ENCODE measurements at regions not wholly inside any gene's neighbourhood (a gene's known extent, or its start where the extent isn't known, plus 50 kb on each side); places are given as distances from the start of the nearest gene placed in this dataset.

DNA sequence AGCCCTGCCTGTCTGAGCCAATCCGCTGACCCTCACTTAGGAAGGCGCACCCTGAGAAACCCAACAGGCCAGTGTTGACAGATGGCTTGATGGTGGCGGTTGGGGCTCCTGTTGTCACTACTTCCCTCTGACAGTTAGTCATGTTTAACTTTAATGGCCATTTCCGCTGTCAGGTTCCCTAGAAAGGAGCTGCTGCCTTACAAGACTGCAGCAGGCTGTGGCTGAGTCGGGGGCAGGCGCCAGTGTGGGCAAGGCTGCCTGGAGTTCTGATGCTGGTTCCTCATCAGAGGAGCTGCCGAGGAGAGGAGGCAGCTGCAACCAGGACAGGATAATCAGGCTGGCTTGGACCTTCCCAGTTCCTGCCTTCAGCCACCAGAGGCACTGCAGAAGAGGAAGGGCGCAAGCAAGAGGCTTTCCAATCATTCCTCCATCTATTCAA, 223.2 kb upstream of the DYNLRB2 start:
- no peak overlapping the region for H3K4me3 Mint-ChIP-seq
- no peaks in the 10 kb centered on the region for H3K36me3 Mint-ChIP-seq (ENCODE audit: low read depth)
- H3K4me1 Mint-ChIP-seq (ENCODE audit: low read depth), result no peaks in the 10 kb centered on the region
- no peaks in the 10 kb centered on the region for H3K9me3 Mint-ChIP-seq
- H3K27me3 Mint-ChIP-seq, result peaks cover 42% of the 10 kb centered on the region
- no peak overlapping the region for H3K27ac Mint-ChIP-seq

DNA sequence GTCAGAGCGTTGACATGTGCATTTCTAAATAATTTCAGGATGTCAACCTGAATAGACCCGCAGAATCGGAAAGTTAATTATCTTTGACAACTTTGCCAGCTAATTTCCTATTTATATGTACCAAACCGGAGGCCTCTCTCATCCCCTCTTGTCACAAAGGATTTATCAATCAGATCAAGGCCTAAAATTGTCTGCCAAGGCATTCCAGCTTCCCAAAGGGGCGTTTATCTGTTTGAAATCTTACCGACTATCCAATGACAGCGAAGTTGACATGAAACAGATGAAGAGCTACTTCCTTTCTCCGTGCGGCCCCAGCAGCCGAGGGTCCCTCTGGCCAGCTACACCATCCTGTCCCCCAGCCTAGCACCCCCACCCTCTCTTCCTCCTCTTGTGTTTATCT, 223.7 kb upstream of the DYNLRB2 start:
- H3K27me3 Mint-ChIP-seq, result peaks cover 43% of the 10 kb centered on the region
- H3K36me3 Mint-ChIP-seq (ENCODE audit: low read depth), result no peaks in the 10 kb centered on the region
- H3K4me1 Mint-ChIP-seq (ENCODE audit: low read depth), result no peaks in the 10 kb centered on the region
- no peaks in the 10 kb centered on the region for H3K9me3 Mint-ChIP-seq
- no peak overlapping the region for H3K4me3 Mint-ChIP-seq
- H3K27ac Mint-ChIP-seq, result no peak overlapping the region

DNA sequence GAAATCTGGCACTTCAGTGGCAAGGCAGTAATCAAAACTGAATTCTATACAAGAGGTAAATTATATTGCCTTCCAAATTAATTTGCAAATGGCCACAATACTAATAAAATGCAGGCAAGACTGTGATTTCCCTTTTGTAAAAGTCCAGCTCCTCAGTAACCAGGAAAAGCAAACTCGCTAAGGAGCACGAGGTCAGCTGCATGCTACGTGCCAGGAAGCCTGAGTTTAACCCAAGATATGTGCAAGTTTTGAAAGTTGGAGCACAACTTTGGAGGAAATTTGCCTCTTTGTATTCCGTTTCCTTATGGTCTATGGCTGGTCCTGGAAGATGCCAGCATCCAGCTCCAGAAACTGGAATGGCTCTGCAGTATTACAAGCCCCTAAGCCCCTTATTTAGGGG, 226.8 kb upstream of the DYNLRB2 start:
- no peaks in the 10 kb centered on the region for H3K4me1 Mint-ChIP-seq (ENCODE audit: low read depth)
- H3K36me3 Mint-ChIP-seq (ENCODE audit: low read depth), result no peaks in the 10 kb centered on the region
- H3K27me3 Mint-ChIP-seq, result peaks cover 38% of the 10 kb centered on the region
- H3K9me3 Mint-ChIP-seq, result peaks cover 3% of the 10 kb centered on the region
- no peak overlapping the region for H3K4me3 Mint-ChIP-seq
- H3K27ac Mint-ChIP-seq, result no peak overlapping the region

GRCh38 chr16:80309178-80309577, 231.6 kb upstream of the DYNLRB2 start:
- Mint-ChIP-seq H3K9me3 (peaks cover 3% of the 10 kb centered on the region), H3K4me3 (no peak overlapping the region), H3K27ac (no peak overlapping the region), H3K36me3 (ENCODE audit: low read depth) (no peaks in the 10 kb centered on the region), H3K4me1 (ENCODE audit: low read depth) (no peaks in the 10 kb centered on the region), H3K27me3 (peaks cover 27% of the 10 kb centered on the region)

DNA sequence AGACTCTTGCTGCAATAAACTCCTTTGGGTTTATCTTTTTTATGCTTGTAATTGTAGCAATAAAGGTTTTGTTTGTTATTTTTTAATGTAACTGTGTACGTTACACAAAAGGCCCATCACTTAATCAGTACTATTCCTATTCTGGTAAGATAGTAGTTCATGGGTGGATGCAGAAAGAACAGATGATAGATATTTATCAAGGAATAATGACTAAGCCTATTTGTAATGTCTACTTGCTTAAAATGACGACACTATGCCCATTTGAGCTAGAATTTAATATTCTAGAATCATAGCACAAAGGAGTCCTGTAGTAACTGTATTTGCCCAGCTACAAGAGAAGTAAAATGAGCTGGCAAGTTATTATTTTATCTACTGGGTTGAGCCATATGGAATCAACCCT, 235.4 kb upstream of the DYNLRB2 start:
- Mint-ChIP-seq H3K36me3 (ENCODE audit: low read depth) (no peaks in the 10 kb centered on the region), H3K27ac (no peak overlapping the region), H3K9me3 (peaks cover 3% of the 10 kb centered on the region), H3K4me3 (no peak overlapping the region), H3K27me3 (peaks cover 13% of the 10 kb centered on the region), H3K4me1 (ENCODE audit: low read depth) (no peaks in the 10 kb centered on the region)

DNA sequence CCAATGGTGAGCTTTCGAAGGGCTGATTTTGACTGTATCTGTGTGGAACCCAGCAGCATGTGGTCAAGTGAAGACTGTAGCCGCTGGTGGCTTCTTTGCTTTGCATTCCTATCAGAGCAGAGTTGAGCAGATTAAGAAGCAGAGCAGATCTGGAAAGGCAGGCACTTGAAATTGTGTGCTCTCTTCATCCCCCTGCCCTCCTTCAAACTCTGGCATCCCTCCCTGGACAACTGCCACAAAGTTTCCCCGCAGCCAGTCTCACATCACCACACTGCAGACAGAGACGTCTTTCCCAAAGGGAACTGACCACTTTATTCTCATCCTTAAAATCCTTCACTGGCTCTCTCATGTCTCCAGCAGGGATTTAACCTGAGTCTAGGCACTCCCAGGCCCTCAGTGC, 237.1 kb upstream of the DYNLRB2 start:
- H3K4me3 Mint-ChIP-seq, result no peak overlapping the region
- no peak overlapping the region for H3K27ac Mint-ChIP-seq
- H3K9me3 Mint-ChIP-seq, result no peaks in the 10 kb centered on the region
- H3K4me1 Mint-ChIP-seq (ENCODE audit: low read depth), result no peaks in the 10 kb centered on the region
- H3K27me3 Mint-ChIP-seq, result peaks cover 9% of the 10 kb centered on the region
- H3K36me3 Mint-ChIP-seq (ENCODE audit: low read depth), result no peaks in the 10 kb centered on the region

GRCh38 chr16:80300876-80301275, 239.9 kb upstream of the DYNLRB2 start:
- no peak overlapping the region for H3K4me3 Mint-ChIP-seq
- no peaks in the 10 kb centered on the region for H3K4me1 Mint-ChIP-seq (ENCODE audit: low read depth)
- H3K27ac Mint-ChIP-seq, result no peak overlapping the region
- H3K27me3 Mint-ChIP-seq, result peaks cover 12% of the 10 kb centered on the region
- no peaks in the 10 kb centered on the region for H3K36me3 Mint-ChIP-seq (ENCODE audit: low read depth)
- H3K9me3 Mint-ChIP-seq, result no peaks in the 10 kb centered on the region

DNA sequence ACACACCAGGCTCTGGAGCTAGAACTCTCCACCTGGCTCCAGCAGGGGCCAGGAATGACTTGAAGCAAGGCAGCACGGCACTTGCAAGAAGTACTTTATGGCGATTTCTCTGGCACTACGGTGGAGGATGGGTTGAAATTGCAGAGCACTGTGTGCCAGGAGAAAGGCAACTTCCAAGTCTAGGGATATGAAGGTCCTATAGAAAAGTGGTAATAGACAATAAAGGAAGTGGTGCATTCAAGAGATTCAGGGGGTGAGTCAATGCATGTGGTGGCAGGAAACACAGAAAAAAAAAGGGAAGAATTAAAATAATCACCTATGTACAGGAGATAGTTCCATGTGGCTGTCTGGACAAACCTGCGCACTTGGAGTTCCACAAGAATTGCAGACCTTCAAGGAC, 240.3 kb upstream of the DYNLRB2 start:
- no peaks in the 10 kb centered on the region for H3K4me1 Mint-ChIP-seq (ENCODE audit: low read depth)
- H3K36me3 Mint-ChIP-seq (ENCODE audit: low read depth), result no peaks in the 10 kb centered on the region
- no peaks in the 10 kb centered on the region for H3K9me3 Mint-ChIP-seq
- no peak overlapping the region for H3K27ac Mint-ChIP-seq
- no peak overlapping the region for H3K4me3 Mint-ChIP-seq
- peaks cover 15% of the 10 kb centered on the region for H3K27me3 Mint-ChIP-seq

DNA sequence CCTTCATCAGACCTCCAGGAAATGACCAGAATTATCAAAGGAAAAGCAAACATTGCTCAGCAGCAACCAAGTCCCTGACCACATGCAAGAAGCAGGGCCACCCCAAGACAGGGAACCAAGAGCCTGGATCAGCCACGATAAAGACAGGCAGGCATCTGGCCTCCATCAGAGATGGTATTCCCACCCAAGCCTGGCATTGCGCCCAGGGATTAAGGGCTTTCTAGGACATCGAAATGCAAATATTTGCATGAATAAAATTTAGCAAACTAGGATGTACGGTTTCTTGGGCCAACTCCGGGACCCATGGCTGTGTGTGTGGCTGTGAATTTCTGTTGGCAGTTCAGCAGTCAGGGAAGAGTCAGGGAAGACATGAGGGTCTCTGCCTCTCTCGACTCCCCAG, 241.4 kb upstream of the DYNLRB2 start:
- Mint-ChIP-seq H3K4me3 (no peak overlapping the region), H3K36me3 (ENCODE audit: low read depth) (no peaks in the 10 kb centered on the region), H3K9me3 (no peaks in the 10 kb centered on the region), H3K27me3 (peaks cover 9% of the 10 kb centered on the region), H3K27ac (no peak overlapping the region), H3K4me1 (ENCODE audit: low read depth) (no peaks in the 10 kb centered on the region)

- peaks cover 9% of the 10 kb centered on the region for H3K27me3 Mint-ChIP-seq
- H3K36me3 Mint-ChIP-seq (ENCODE audit: low read depth), result no peaks in the 10 kb centered on the region
- H3K4me1 Mint-ChIP-seq (ENCODE audit: low read depth), result no peaks in the 10 kb centered on the region
- H3K9me3 Mint-ChIP-seq, result no peaks in the 10 kb centered on the region
- H3K4me3 Mint-ChIP-seq, result no peak overlapping the region
- H3K27ac Mint-ChIP-seq, result no peak overlapping the region
These were observed 242.1 kb upstream of the DYNLRB2 start for GRCh38 chr16:80298676-80299075.

DNA sequence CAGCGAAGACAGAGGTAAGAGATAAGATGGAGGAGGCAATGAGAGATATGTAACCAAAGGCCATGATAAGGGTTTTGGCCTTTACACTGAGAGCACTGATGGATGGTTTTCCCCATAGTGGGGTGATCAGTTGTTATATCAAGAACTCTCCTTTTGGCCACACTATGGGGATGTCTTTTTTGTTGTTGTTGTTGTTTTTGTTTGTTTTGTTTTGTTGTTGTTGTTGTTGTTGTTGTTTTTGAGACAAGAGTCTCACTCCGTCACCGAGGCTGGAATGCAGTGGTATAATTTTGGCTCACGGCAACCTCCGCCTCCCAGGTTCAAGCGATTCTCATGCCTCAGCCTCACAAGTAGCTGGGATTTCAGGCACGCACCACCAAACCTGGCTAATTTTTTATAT, 244.8 kb upstream of the DYNLRB2 start:
- Mint-ChIP-seq H3K27ac (no peak overlapping the region), H3K4me1 (ENCODE audit: low read depth) (no peaks in the 10 kb centered on the region), H3K4me3 (no peak overlapping the region), H3K9me3 (no peaks in the 10 kb centered on the region), H3K27me3 (peaks cover 16% of the 10 kb centered on the region), H3K36me3 (ENCODE audit: low read depth) (no peaks in the 10 kb centered on the region)

- H3K9me3 Mint-ChIP-seq, result no peaks in the 10 kb centered on the region
- H3K27ac Mint-ChIP-seq, result no peak overlapping the region
- no peaks in the 10 kb centered on the region for H3K36me3 Mint-ChIP-seq (ENCODE audit: low read depth)
- H3K4me1 Mint-ChIP-seq (ENCODE audit: low read depth), result no peaks in the 10 kb centered on the region
- H3K4me3 Mint-ChIP-seq, result no peak overlapping the region
- H3K27me3 Mint-ChIP-seq, result peaks cover 18% of the 10 kb centered on the region
These were observed 246.6 kb upstream of the DYNLRB2 start for GRCh38 chr16:80294172-80294571.

- Mint-ChIP-seq H3K27me3 (peaks cover 25% of the 10 kb centered on the region), H3K27ac (no peak overlapping the region)
These were observed 252.2 kb upstream of the DYNLRB2 start for GRCh38 chr16:80288616-80289015.

DNA sequence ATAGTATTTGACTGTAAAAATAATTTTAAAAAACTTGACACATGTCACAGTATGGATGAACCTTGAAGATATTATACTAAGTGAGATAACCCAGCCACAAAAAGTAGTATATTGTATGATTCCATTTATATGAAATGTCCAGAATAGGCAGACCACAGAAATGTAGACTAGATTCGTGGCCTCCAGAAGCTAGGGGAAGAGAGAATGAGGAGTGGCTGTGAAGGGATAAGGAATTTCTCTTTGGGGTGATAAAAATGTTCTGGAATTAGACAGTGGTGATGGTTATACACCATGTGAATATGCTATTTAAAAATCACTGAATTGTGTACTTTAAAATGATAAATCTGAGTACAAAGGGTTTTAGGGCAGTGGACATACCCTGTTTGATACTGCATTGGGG, 253.1 kb upstream of the DYNLRB2 start:
- no peak overlapping the region for H3K4me3 Mint-ChIP-seq
- peaks cover 29% of the 10 kb centered on the region for H3K27me3 Mint-ChIP-seq
- no peaks in the 10 kb centered on the region for H3K36me3 Mint-ChIP-seq (ENCODE audit: low read depth)
- no peak overlapping the region for H3K27ac Mint-ChIP-seq
- no peaks in the 10 kb centered on the region for H3K4me1 Mint-ChIP-seq (ENCODE audit: low read depth)
- H3K9me3 Mint-ChIP-seq, result no peaks in the 10 kb centered on the region

More at GRCh38 chr16:80288616-80289015, 252.2 kb upstream of the DYNLRB2 start:
- Mint-ChIP-seq H3K4me1 (ENCODE audit: low read depth) (no peaks in the 10 kb centered on the region), H3K36me3 (ENCODE audit: low read depth) (no peaks in the 10 kb centered on the region), H3K4me3 (no peak overlapping the region), H3K9me3 (no peaks in the 10 kb centered on the region)

- no peaks in the 10 kb centered on the region for H3K9me3 Mint-ChIP-seq
- H3K27me3 Mint-ChIP-seq, result peaks cover 30% of the 10 kb centered on the region
- H3K4me1 Mint-ChIP-seq (ENCODE audit: low read depth), result no peaks in the 10 kb centered on the region
- no peak overlapping the region for H3K4me3 Mint-ChIP-seq
- H3K27ac Mint-ChIP-seq, result no peak overlapping the region
- H3K36me3 Mint-ChIP-seq (ENCODE audit: low read depth), result no peaks in the 10 kb centered on the region
These were observed 255.7 kb upstream of the DYNLRB2 start for GRCh38 chr16:80285104-80285503.

DNA sequence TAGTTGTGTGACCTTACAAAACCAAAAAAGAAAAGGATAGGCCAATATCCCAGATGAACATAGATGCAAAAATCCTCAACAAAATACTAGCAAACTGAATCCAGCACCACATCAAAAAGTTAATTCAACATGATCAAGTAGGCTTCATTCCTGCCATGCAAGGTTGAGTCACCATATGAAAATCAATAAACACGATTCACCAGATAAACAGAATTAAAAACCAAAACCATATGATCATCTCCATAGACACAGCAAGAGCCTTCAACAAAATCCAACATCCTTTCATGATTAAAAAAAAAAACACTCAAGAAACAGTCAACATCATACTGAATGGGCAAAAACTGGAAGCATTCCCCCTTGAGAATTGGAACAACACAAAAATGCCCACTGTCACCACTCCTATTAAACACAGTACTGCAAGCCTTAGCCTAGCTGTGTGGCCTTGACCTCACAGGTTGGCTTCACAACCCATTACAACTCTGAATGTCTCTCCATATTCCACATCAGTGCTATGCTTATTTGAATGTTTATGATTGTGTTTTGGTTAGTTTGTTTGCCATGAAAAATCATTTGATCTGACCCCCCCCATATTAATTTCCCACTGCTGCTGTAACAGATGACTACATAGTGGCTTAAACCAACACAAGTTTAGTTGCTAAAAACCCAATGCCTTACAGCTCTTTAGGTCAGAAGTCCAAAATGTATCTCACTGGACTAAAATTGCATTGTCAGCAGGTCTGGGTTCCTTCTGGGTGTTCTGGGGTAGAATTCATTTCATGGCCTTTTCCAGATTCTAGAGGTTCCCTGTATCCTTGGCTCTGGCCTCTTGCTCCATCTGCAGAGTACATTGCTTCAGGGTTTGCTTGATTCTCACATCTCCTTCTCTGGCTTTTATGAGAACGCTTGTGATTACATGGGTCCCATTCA, 257.1 kb upstream of the DYNLRB2 start:
- Mint-ChIP-seq H3K4me3 (no peak overlapping the region), H3K27me3 (peaks cover 30% of the 10 kb centered on the region), H3K27ac (no peak overlapping the region), H3K4me1 (ENCODE audit: low read depth) (no peaks in the 10 kb centered on the region), H3K9me3 (no peaks in the 10 kb centered on the region), H3K36me3 (ENCODE audit: low read depth) (no peaks in the 10 kb centered on the region)
